ENCODE measurements at regions not wholly inside any gene's neighbourhood (a gene's known extent, or its start where the extent isn't known, plus 50 kb on each side); places are given as distances from the start of the nearest gene placed in this dataset.
"Not testable (repeated sequence)": the region's sequence is repeated elsewhere in the genome, so short reads cannot be mapped to it uniquely, and the experiment has no call there.

GRCh38 chr16:88265286-88265938, 117.3 kb upstream of the ZNF469 start:
- DNase-seq (ENCODE audit: low read depth, low spot score) = not testable (repeated sequence)

- DNase-seq (ENCODE audit: low read depth, low spot score) = not testable (repeated sequence)
Observed at GRCh38 chr16:88266036-88266435, 116.7 kb upstream of the ZNF469 start.

DNA sequence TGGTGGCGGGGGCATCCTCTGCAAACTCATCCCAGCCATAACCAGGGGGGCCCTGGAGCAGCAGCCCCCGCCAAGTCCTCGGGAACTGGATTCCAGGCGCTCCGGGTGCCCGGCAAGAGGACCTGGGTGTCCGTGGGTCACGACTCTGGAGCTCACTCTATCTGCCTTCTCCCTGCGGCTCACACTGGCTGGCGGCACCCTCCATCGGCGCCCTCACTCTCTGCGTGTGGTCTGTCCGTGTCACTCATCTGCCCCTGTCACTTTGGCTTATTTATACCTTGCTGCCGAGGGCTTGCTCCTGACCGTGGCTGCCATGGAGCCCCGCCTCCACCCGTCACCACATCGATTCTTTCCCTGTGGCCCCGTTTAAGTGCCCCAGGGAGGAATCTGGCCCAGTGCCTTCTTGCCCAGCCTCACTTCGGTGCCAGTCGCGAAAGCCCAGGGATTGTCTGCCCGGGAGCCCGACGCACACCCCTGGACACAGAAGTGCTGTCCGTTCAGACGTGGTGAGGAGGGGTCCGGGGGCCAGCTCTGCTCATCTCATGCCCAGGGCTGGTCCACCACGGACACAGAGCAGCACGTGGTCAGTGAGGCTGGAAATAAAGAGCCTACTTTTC, 115.7 kb upstream of the ZNF469 start:
- DNase-seq (ENCODE audit: low read depth, low spot score) = not testable (repeated sequence)

DNA sequence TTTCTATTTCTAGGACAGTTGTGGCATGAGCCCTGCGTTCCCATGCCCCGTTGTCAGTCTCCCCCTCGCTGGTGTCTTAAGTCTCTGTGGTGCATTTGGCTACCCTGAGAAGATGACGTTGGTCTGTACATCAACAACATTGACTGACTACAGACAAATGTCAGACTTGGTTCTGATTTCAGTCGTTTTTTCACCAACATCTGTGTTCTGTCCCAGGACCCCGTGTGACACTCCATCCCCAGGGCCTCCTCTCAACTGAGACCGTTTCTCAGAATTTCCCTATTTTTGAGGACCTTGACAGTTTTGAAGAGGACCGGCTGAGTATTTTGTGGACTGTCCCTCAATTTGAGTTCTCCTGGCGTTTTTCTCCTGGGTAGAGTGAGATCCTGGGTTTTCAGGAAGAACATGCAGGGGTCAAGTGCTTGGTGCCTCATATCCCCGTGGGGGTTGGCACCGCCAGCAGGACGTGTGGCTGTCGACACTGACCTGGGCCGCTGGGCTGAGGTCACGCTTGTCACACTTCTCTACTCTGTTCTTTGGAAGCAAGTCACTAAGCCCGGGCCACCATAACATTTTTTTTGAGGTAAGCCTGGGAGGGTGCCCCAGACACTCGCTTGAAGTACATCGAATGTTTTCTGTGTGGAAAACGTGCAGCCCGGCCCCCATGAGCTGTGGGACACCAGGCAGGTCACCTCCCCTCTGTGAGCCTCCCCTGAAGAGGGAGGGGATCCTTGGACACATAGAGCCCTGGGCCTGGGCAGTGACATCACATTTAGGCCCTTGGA, 114.4 kb upstream of the ZNF469 start:
- DNase-seq (ENCODE audit: low read depth, low spot score) = not testable (repeated sequence)

GRCh38 chr16:88270171-88270790, 112.5 kb upstream of the ZNF469 start:
- not testable (repeated sequence) for DNase-seq (ENCODE audit: low read depth, low spot score)

DNA sequence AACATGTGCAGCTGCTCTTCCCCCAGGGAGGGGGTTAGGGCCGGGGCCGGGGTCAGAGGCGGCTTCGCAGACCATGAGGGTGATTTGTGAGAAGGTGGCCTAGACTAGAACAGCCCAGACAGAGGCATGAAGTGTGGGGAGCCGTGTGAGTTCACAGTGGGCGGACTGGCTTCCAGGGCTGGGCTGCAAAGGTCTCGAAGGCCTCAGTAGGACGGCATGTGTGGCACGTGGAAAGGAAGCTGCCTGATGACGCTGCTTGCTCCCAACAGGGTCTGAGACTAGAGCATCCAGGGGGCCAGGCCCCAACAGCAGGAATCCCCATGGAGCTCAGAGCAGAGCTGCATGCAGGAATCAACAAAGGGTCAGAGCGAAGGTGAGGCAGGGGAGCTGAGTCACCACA, 111.5 kb upstream of the ZNF469 start:
- not testable (repeated sequence) for DNase-seq (ENCODE audit: low read depth, low spot score)

- DNase-seq (ENCODE audit: low read depth, low spot score) = not testable (repeated sequence)
Observed at GRCh38 chr16:88271776-88272175, 111.0 kb upstream of the ZNF469 start.

DNA sequence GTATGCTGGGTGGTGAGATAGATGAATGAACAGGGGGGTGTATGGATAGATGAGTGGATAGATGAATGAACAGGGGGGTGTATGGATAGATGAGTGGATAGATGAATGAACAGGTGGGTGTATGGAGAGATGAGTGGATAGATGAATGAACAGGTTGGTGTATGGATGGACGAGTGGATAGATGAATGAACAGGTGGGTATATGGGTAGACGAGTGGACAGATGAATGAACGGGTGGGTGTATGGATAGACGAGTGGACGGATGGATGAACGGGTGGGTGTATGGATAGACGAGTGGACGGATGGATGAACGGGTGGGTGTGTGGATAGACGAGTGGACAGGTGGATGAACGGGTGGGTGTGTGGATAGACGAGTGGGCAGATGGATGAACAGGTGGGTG, 110.3 kb upstream of the ZNF469 start:
- DNase-seq (ENCODE audit: low read depth, low spot score) = not testable (repeated sequence)

DNA sequence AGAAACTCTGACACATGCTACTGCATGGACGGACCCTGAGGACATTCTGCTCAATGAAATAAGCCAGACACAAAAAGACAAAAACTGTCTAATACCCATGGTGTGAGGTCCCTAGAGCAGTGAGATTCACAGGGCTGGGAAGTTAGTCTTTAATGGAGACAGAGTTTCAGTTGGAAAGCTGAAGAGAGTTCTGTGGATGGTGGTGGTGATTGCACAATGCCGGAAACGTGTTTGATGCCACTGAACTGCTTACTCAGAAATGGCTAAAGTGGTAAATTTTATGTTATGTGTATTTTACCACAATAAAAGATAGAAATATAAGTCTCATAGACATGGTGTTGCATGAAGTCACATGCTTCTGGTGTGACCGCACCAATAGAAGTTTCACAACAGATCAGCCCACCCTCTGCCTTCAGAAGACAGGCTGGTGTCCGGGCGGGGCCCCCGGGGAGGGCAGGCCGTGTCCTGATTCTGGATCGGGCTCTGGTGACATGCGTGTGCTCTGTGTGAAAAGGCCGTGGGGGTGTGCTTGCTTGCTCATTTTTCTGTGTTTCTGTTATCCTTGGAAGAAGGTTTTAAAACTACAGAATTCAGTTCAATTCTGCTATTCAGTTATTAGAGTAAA, 108.5 kb upstream of the ZNF469 start:
- DNase-seq (ENCODE audit: low read depth, low spot score) = not testable (repeated sequence)

GRCh38 chr16:88274847-88275246, 107.9 kb upstream of the ZNF469 start:
- DNase-seq (ENCODE audit: low read depth, low spot score) = no peak

- not testable (repeated sequence) for DNase-seq (ENCODE audit: low read depth, low spot score)
Observed at GRCh38 chr16:88275336-88276122, 107.2 kb upstream of the ZNF469 start.

DNA sequence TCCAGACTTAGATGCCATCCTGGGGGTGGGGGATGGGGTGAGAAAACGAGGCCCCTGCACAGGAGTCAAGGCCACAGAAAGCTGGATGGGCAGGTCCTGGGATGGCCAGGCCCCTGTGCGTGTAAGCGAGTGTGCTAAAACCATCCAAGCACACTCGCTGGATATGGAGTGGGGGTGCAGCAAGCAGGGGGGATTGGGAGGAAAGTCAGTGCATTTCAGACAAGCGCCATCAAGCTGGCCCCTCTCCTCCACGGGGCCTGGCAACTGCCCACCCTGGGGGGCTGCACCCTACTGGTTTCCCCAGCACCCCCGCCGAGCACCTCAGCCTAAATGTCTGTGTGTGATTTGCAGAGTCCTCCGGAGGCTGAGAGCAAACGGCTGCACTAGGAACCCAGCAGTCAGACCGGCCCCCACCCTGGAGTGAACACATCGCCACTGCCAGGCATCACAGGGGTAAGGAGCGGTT, 106.6 kb upstream of the ZNF469 start:
- DNase-seq (ENCODE audit: low read depth, low spot score) = not testable (repeated sequence)

GRCh38 chr16:88276591-88276990, 106.2 kb upstream of the ZNF469 start:
- DNase-seq (ENCODE audit: low read depth, low spot score) = no peak

GRCh38 chr16:88279998-88280397, 102.8 kb upstream of the ZNF469 start:
- no peak for DNase-seq (ENCODE audit: low read depth, low spot score)

DNA sequence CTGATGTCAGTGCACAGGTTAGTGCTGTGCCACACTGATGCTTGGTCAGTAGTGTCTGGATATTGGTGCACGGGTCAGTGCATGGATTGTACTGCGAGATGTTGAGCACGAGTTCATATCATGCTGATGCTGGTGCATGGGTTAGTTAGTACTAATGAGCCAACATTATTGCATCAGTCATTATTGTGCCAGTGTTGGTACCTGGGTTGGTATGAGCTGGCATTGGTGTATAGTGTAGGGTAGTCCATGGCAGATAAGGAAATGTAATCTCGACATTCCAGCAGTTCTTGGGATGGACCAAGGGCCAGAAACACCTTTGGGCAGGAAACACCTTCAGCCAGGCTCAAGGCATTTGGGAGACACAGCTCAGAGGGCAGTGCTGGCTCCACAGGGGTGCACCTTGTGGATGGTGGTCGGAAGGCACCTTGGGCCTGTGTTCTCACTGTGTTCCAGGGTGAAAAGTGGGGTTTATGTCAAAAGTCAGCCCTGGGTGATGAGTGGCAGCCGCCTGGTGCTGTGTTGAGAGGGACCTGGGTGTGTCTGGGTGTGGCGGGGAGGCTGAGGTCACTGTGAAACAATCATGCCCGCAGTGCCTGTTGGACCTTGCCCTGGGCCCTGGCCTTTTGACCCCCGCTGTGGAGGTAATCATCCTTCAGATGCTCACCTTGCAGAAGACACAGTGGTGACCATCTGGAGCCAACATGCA, 100.7 kb upstream of the ZNF469 start:
- no peak for DNase-seq (ENCODE audit: low read depth, low spot score)

DNA sequence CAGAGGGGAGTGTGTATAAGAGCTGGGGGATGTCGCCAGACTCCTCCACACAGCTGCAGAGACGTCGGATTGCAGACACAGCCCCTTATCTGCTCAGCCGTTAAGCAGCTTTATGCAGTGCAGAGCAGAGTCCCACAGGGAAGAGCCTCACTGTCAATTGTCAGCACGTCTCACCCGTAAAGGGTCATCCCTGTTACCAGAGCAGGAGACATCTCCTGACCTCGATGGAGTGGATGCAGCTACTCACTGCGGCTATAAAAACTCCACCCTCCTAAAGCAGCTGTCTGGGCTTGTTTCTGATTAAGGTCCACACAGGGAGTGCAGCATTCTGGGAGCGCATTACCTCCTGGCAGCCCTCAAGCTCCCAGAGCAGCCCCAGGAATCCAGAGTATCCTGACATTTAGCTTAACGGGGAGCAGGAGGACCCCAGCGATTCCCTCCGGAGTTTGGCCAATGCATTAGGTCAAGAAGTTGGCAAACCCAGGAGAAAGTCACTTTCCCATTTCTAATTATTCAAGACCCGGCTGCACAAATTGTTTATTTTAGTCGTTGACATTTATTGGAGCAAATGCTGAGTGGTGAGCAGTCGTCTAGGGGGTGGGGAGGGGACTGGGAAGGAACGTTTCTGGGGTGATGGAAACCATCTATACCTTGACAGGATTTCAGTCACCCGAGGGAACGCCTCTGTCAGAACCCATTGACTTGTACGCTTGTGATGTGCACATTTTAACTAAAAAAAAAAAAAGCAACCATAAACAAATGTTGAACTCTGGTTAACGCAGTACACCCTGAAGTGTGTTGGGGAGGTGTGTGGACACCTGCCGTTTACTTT, 100.0 kb upstream of the ZNF469 start:
- peak; percentile 45 for DNase-seq (ENCODE audit: low read depth, low spot score)

DNA sequence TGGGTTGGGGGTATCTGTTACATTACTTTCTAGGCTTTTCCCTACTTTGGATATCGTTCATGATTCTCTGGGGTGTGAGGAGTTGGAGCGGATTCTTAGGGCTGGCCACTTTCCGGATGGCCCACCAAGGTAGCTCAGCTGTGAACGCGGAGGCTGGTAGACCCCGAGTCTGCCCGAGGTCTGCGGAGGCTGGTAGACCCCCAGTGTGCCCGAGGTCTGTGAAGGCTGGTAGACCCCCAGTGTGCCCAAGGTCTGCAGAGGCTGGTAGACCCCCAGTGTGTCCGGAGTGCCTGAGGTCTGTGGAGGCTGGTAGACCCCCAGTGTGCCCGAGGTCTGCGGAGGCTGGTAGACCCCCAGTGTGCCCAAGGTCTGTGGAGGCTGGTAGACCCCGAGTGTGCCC, 99.2 kb upstream of the ZNF469 start:
- DNase-seq (ENCODE audit: low read depth, low spot score) = no peak

DNA sequence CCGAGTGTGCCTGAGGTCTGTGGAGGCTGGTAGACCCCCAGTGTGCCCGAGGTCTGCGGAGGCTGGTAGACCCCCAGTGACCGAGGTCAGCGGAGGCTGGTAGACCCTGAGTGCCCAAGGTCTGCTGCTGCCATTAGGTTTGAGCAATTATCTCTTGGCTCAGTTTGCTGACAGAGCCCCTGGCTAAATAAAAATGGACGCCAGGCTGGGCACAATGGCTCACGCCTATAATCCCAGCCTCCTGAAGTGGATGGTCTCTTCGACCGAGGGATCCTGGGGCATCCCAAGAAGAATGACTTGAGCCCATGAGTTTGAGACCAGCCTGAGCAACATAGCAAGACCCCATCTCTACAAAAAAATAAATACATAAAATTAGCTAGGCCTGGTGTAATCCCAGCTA, 98.7 kb upstream of the ZNF469 start:
- DNase-seq (ENCODE audit: low read depth, low spot score) = no peak
